Esophagus squamous epithelium (tissue), 4 donors: ENCODE measurements at regions not wholly inside any gene's neighbourhood (a gene's known extent, or its start where the extent isn't known, plus 50 kb on each side); places are given as distances from the start of the nearest gene placed in this dataset.

Experiments used
- POLR2A ChIP-seq, 4 donors: fragments of 450-650 bp; IDR thresholded peaks; one replicate each; pipeline ENCODE4 v1.6.1; 2017; ENCODE audit warnings: antibody characterized with exemption in 4 of 4, mild to moderate bottlenecking in 4 of 4, moderate library complexity in 3 of 4
- TF ChIP-seq, protein P1 (sequence below), 6 experiments: fragments of 450-650 bp in 4 of 6; fragments of 200-600 bp in 2 of 6; sonication (generic) in 2 of 6; IDR thresholded peaks; one replicate each; pipeline ENCODE4 v1.5.1; 2016 to 2019; ENCODE audit warnings: antibody characterized with exemption in 6 of 6, mild to moderate bottlenecking in 4 of 6, moderate library complexity in 4 of 6

DNA sequence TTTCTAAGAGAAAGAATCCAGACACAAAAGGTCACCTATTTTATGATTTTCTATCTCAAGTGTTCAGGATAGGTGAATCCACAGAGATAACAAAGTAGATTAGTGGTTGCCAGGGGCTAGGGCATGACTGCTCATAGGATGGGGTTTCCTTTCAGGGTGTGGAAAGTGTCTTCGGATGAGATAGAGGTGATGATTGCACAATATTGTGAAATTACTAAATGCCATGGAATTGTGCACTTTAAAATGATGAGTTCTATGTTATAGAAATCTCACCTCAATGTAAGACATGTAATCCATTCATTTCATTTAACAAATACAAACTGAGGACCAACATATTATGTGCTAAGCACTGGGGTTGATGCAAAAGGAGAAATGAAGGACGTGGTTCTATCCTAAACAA, 76.4 kb upstream of the GALNT17 start:
- TF ChIP-seq, protein P1, sequence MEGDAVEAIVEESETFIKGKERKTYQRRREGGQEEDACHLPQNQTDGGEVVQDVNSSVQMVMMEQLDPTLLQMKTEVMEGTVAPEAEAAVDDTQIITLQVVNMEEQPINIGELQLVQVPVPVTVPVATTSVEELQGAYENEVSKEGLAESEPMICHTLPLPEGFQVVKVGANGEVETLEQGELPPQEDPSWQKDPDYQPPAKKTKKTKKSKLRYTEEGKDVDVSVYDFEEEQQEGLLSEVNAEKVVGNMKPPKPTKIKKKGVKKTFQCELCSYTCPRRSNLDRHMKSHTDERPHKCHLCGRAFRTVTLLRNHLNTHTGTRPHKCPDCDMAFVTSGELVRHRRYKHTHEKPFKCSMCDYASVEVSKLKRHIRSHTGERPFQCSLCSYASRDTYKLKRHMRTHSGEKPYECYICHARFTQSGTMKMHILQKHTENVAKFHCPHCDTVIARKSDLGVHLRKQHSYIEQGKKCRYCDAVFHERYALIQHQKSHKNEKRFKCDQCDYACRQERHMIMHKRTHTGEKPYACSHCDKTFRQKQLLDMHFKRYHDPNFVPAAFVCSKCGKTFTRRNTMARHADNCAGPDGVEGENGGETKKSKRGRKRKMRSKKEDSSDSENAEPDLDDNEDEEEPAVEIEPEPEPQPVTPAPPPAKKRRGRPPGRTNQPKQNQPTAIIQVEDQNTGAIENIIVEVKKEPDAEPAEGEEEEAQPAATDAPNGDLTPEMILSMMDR (IDR thresholded peaks at IDR 0.05): no peak
- no peak for TF ChIP-seq POLR2A (IDR thresholded peaks at IDR 0.05)
